HL-60 (cell line): ENCODE measurements at regions not wholly inside any gene's neighbourhood (a gene's known extent, or its start where the extent isn't known, plus 50 kb on each side); places are given as distances from the start of the nearest gene placed in this dataset.

ENCODE experiments used
- GABPA ChIP-seq: IDR thresholded peaks from 2 replicates; pipeline ENCODE4 v1.6.1; 2012; ENCODE audit warnings: low read depth
- POLR2AphosphoS5 ChIP-seq: IDR thresholded peaks from 2 replicates; pipeline ENCODE4 v1.6.1; 2012; ENCODE audit warnings: low read depth
- TF ChIP-seq, protein P1 (sequence below): IDR thresholded peaks from 2 replicates; pipeline ENCODE4 v1.6.1; 2012; ENCODE audit warnings: low read depth; ENCODE audit not compliant: insufficient replicate concordance
- TF ChIP-seq, protein P2 (sequence below): IDR thresholded peaks from one replicate; pipeline ENCODE4 v1.5.1; 2011; ENCODE audit warnings: low read length, control low read depth, inconsistent platforms; ENCODE audit not compliant: insufficient read depth

DNA sequence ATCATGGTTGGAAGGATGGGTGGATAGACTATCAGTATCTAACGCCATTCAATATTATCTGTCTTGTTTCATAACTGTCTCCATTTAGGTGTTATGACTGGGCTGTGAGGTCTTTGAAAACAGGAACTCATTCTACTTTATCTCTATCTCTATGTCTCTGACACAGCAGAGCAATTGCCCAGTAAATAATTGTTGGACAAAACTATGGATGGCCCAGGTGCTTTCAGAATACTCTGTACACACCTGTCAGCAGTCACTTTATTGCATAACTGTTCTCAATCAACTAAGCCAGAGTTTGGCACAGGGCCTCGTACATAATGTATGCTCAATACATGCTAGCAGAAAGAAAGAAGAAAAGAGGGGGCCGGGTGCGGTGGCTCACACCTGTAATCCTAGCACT is 210.3 kb downstream of the OPA1 start:
- TF ChIP-seq, protein P1, sequence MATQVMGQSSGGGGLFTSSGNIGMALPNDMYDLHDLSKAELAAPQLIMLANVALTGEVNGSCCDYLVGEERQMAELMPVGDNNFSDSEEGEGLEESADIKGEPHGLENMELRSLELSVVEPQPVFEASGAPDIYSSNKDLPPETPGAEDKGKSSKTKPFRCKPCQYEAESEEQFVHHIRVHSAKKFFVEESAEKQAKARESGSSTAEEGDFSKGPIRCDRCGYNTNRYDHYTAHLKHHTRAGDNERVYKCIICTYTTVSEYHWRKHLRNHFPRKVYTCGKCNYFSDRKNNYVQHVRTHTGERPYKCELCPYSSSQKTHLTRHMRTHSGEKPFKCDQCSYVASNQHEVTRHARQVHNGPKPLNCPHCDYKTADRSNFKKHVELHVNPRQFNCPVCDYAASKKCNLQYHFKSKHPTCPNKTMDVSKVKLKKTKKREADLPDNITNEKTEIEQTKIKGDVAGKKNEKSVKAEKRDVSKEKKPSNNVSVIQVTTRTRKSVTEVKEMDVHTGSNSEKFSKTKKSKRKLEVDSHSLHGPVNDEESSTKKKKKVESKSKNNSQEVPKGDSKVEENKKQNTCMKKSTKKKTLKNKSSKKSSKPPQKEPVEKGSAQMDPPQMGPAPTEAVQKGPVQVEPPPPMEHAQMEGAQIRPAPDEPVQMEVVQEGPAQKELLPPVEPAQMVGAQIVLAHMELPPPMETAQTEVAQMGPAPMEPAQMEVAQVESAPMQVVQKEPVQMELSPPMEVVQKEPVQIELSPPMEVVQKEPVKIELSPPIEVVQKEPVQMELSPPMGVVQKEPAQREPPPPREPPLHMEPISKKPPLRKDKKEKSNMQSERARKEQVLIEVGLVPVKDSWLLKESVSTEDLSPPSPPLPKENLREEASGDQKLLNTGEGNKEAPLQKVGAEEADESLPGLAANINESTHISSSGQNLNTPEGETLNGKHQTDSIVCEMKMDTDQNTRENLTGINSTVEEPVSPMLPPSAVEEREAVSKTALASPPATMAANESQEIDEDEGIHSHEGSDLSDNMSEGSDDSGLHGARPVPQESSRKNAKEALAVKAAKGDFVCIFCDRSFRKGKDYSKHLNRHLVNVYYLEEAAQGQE, result no peak
- TF ChIP-seq GABPA (no peak), POLR2AphosphoS5 (no peak)
- TF ChIP-seq, protein P2, sequence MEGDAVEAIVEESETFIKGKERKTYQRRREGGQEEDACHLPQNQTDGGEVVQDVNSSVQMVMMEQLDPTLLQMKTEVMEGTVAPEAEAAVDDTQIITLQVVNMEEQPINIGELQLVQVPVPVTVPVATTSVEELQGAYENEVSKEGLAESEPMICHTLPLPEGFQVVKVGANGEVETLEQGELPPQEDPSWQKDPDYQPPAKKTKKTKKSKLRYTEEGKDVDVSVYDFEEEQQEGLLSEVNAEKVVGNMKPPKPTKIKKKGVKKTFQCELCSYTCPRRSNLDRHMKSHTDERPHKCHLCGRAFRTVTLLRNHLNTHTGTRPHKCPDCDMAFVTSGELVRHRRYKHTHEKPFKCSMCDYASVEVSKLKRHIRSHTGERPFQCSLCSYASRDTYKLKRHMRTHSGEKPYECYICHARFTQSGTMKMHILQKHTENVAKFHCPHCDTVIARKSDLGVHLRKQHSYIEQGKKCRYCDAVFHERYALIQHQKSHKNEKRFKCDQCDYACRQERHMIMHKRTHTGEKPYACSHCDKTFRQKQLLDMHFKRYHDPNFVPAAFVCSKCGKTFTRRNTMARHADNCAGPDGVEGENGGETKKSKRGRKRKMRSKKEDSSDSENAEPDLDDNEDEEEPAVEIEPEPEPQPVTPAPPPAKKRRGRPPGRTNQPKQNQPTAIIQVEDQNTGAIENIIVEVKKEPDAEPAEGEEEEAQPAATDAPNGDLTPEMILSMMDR, result no peak
